Thoracic aorta (tissue), 2 donors: ENCODE measurements at regions not wholly inside any gene's neighbourhood (a gene's known extent, or its start where the extent isn't known, plus 50 kb on each side); places are given as distances from the start of the nearest gene placed in this dataset.

Source experiments
- ATAC-seq: fragments of 150-250 bp; one replicate; pipeline ENCODE4 v1.8.0; 2017; ENCODE audit warnings: low read depth; ENCODE audit not compliant: insufficient number of reproducible peaks, low FRiP score
- DNase-seq: peaks from one replicate; pipeline ENCODE4 v3.0.0-alpha.2; 2020; ENCODE audit warnings: low spot score
- H3K27ac ChIP-seq, 2 donors: fragments of 200-600 bp; sonication (generic); 1 replicate in 1 of 2; 2 replicates in 1 of 2; pipeline ENCODE4 v1.5.1; 2016; ENCODE audit warnings: mild to moderate bottlenecking in 2 of 2, moderate library complexity in 2 of 2
- H3K27me3 ChIP-seq: fragments of 200-600 bp; sonication (generic); replicated peaks from 2 replicates; pipeline ENCODE4 v1.6.0; 2016; ENCODE audit warnings: mild to moderate bottlenecking; ENCODE audit not compliant: insufficient read depth
- H3K36me3 ChIP-seq: fragments of 200-600 bp; sonication (generic); one replicate; pipeline ENCODE4 v1.5.1; 2016
- H3K4me1 ChIP-seq, 2 donors: fragments of 200-600 bp; sonication (generic); 1 replicate in 1 of 2; 2 replicates in 1 of 2; pipeline versions ENCODE4 v1.5.1 to v1.6.0; 2016; ENCODE audit warnings: low read depth in 2 of 2, mild to moderate bottlenecking in 1 of 2; ENCODE audit not compliant: control insufficient read depth in 1 of 2
- H3K4me3 ChIP-seq: fragments of 200-600 bp; sonication (generic); 2 replicates; pipeline ENCODE4 v1.5.1; 2016; ENCODE audit warnings: mild to moderate bottlenecking
- H3K9me3 ChIP-seq: fragments of 200-600 bp; sonication (generic); 2 replicates; pipeline ENCODE4 v1.5.1; 2016
- TF ChIP-seq, protein P1 (sequence below): fragments of 200-600 bp; sonication (generic); IDR thresholded peaks from one replicate; pipeline ENCODE4 v1.5.1; 2019; ENCODE audit warnings: antibody characterized with exemption

DNA sequence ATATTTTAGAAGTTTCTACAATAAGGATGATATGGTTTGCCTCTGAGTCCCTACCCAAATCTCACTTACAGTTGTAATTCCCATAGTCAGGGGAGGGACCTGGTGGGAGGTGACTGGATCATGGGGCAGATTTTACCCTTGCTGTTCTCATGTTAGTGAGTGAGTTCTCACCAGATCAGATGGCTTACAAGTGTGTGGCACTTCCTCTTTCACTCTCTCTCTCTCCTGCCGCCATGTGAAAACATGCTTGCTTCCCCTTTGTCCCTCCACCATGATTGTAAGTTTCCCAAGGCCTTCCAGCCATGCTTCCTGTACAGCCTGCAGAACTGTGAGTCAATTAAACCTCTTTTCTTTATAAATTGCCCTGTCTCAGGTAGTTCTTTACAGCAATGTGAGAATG, 527.5 kb upstream of the ID4 start:
- H3K27me3 ChIP-seq, result no peaks in the 10 kb centered on the region
- TF ChIP-seq, protein P1, sequence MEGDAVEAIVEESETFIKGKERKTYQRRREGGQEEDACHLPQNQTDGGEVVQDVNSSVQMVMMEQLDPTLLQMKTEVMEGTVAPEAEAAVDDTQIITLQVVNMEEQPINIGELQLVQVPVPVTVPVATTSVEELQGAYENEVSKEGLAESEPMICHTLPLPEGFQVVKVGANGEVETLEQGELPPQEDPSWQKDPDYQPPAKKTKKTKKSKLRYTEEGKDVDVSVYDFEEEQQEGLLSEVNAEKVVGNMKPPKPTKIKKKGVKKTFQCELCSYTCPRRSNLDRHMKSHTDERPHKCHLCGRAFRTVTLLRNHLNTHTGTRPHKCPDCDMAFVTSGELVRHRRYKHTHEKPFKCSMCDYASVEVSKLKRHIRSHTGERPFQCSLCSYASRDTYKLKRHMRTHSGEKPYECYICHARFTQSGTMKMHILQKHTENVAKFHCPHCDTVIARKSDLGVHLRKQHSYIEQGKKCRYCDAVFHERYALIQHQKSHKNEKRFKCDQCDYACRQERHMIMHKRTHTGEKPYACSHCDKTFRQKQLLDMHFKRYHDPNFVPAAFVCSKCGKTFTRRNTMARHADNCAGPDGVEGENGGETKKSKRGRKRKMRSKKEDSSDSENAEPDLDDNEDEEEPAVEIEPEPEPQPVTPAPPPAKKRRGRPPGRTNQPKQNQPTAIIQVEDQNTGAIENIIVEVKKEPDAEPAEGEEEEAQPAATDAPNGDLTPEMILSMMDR, result no peak
- ATAC-seq, result no peak
- no peaks in the 10 kb centered on the region for H3K9me3 ChIP-seq
- H3K36me3 ChIP-seq, result no peaks in the 10 kb centered on the region
- H3K27ac ChIP-seq, result no peak overlapping the region
- H3K4me3 ChIP-seq, result no peak overlapping the region
- no peak for DNase-seq
- no peaks in the 10 kb centered on the region for H3K4me1 ChIP-seq

DNA sequence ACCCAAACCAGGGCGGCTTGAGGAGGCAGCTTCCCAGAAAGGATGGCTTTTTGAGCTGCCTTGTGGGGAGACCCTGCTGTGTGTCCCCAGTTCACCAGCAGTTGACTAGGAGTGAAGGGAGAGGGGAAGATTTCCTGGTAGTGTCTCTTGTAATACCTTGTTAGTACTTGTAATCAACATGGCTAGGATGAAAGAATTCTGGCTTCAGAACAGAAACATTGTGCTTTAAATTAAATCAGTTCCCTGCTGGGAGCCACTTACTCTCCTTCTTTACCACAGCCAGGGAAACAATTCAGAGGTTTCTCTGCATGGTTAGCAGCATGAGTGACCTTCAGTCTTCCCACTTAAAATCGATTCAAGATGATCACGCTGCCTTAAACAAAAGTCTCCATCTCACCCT, 525.4 kb upstream of the ID4 start:
- Histone ChIP-seq H3K27me3 (no peaks in the 10 kb centered on the region), H3K9me3 (no peaks in the 10 kb centered on the region), H3K4me1 (no peaks in the 10 kb centered on the region), H3K36me3 (no peaks in the 10 kb centered on the region), H3K4me3 (no peak overlapping the region), H3K27ac (no peak overlapping the region)
- ATAC-seq (no peak), DNase-seq (no peak)
- TF ChIP-seq, protein P1, result no peak

DNA sequence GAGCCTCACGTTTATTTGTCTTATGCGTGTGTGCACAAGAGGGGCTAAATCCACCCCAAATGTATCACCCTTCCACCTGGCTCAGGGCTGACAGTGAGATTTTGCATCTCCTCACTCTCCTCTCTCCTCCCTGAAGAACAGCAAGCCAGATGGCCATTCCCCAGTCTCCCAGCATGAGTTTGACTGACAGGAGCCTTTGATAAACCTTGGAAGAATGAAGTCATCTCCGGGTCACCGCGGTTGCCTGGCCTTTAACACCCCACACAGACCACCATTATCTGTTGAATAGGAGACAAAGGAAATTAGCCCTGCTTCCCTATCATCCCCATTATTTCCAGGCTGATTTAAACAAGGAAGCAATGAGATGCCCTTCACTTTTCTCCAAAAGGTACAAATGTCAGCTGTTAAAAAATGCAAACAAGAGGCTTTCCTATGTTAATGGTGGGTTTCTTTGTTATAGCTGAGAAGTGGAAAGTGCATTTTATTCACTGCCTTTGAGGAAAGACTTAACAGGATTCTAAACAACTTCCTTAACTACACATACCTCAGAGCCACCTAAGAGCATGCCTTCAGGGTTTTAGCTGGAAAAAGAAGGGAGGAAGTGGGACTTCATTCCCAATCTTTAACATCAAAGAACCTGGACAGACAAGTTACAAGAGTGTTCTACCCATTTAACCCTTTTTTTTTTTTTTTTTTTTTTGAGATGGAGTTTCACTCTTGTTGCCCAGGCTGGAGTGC, 524.8 kb upstream of the ID4 start:
- TF ChIP-seq, protein P1, result no peak
- no peaks in the 10 kb centered on the region for H3K36me3 ChIP-seq
- no peak overlapping the region for H3K4me3 ChIP-seq
- no peaks in the 10 kb centered on the region for H3K27me3 ChIP-seq
- no peaks in the 10 kb centered on the region for H3K4me1 ChIP-seq
- H3K9me3 ChIP-seq, result no peaks in the 10 kb centered on the region
- no peak for DNase-seq
- ATAC-seq, result no peak
- no peak overlapping the region for H3K27ac ChIP-seq

DNA sequence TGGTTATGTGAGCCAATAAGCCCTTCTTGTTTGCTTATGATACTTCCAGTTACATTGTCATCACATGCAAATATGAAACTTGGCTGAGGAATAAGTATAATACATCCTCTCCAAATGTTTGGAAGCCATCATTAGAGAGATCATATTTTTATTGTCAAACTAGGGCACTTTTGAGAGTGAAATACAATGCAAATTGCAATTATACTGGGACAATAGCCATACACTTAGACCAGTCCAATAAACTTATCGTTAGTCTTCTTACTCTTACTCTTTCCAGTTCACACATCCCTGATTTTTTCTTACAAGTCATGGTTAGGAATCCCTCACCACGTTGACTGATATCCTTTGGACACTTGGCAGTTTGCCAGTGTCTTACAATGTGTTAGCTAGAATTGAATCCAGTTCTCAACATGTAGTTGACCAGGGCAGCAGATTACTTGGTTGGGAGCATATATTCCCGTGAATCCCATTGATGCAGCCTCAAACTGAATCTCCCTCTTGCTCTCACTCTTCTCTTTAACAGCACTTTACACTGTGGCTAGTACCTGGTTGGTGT, 519.7 kb upstream of the ID4 start:
- Histone ChIP-seq H3K36me3 (no peaks in the 10 kb centered on the region), H3K4me3 (no peak overlapping the region), H3K9me3 (no peaks in the 10 kb centered on the region), H3K27me3 (no peaks in the 10 kb centered on the region), H3K27ac (no peak overlapping the region), H3K4me1 (peaks cover 10 to 19% of the 10 kb centered on the region in 2 donors)
- DNase-seq (no peak), ATAC-seq (no peak)
- TF ChIP-seq, protein P1, result no peak

DNA sequence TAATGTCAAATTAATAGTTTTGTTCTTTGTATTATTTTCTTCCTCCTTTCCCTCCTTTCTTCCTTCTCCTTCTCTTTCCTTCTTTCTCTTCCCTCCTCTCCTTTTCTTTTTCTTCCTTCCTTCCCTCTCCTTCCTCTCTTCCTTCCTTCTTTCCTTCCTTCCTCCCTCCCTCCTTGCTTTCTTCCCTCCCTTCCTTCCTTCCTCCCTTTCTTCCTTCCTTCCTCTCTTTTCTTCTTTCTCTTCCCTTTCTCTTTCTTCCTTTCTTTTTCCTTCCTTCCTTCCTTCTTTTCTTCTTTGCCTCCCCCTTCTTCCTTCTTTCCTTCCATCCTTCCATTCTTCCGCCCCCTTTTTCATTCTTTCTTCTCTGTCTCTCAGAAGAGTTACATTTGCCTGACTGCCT, 518.2 kb upstream of the ID4 start:
- TF ChIP-seq, protein P1, result no peak
- H3K36me3 ChIP-seq, result no peaks in the 10 kb centered on the region
- no peaks in the 10 kb centered on the region for H3K9me3 ChIP-seq
- H3K4me1 ChIP-seq, result peaks cover 15 to 26% of the 10 kb centered on the region in 2 donors
- DNase-seq (no peak), ATAC-seq (no peak)
- no peak overlapping the region for H3K4me3 ChIP-seq
- no peaks in the 10 kb centered on the region for H3K27me3 ChIP-seq
- H3K27ac ChIP-seq, result no peak overlapping the region
